ENCODE measurements at regions not wholly inside any gene's neighbourhood (a gene's known extent, or its start where the extent isn't known, plus 50 kb on each side); places are given as distances from the start of the nearest gene placed in this dataset.

DNA sequence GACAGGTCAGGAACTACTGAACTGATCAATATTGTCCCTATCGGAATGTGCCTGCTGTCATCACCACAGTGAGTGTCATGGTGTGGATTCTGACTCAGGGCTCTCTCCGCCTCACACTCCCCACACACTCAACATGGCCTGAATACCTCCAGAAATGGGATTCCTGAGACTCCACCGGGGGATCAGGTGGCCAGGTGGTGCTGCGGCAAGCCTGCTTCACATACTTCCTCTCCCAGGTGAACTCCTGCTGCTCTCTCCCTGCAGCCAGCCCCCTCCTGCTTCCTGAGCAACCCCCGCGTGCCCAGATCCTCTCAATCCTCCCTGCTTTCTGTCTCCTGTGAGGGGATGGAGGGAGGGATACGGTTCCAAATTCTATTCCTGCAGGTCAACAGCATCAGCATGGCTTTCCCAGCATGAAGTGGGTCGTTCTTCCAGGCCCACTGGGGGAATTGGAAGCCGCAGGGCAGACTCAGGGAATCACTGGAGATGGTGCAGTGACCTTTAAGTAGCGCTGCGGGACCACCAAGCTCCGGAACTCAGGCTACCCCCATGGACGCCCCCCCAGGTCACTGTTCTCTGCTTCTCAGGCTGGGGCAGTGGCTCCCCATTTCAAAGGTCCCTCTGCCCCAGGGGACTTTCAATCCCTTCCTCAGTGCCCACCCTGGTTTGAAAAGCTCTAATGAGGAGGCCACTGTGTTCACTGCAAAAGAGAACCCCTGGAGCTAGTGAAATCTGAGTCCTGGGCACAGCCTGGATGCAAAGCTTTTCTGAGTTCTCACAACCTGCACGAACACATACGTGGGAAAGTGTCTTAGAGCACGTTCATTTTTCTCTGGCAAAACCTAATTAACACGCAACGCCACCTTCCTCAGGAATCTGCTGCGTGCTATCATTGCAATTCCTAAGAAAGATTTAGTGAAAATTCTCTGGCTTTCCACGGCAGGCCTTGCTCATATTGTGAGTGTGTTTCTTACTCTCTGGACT is 168.4 kb downstream of the ZFP36L2 start:
- POLR2A ChIA-PET = no interaction called here
- Histone ChIP-seq H3K4me3 (replicated peaks in 1 of 2; ENCODE audit: low read depth in 1 of 2, low read length in 2 of 2) (no peak overlapping the region), H2AFZ (ENCODE audit: low read depth, low read length, poor library complexity, severe bottlenecking) (no peak overlapping the region), H3K9me2 (ENCODE audit: insufficient read depth) (no peaks in the 10 kb centered on the region), H4K20me1 (ENCODE audit: insufficient read depth) (no peaks in the 10 kb centered on the region), H3K79me2 (ENCODE audit: insufficient read depth, low read length) (no peaks in the 10 kb centered on the region), H3K4me2 (ENCODE audit: low read length) (no peak overlapping the region), H3K9ac (ENCODE audit: low read length) (no peak overlapping the region), H3K4me1 (ENCODE audit: control insufficient read depth in 1 of 2, insufficient read depth in 2 of 2, low read length in 2 of 2) (no peaks in the 10 kb centered on the region), H3K27me3 (ENCODE audit: insufficient read depth, low read length) (no peaks in the 10 kb centered on the region), H3K9me3 (ENCODE audit: control insufficient read depth in 1 of 2, insufficient read depth in 1 of 2, low read depth in 1 of 2, low read length in 2 of 2) (no peaks in the 10 kb centered on the region), H3K27ac (ENCODE audit: low read depth, low read length) (no peak overlapping the region), H3K36me3 (ENCODE audit: control insufficient read depth in 1 of 2, insufficient read depth in 2 of 2, low read length in 2 of 2) (no peaks in the 10 kb centered on the region)
- TF ChIP-seq FOSL1 (IDR thresholded peaks at IDR 0.05; ENCODE audit: low read depth) (no peak), ZNF274 (IDR thresholded peaks at IDR 0.05; ENCODE audit: low read depth, low read length) (no peak), EZH2 (IDR thresholded peaks at IDR 0.05) (no peak), POLR2A (IDR thresholded peaks at IDR 0.05; ENCODE audit: borderline replicate concordance, extremely low read depth, insufficient read depth, insufficient read length) (no peak), CEBPB (IDR thresholded peaks at IDR 0.05; ENCODE audit: low read depth) (no peak), ATF3 (IDR thresholded peaks at IDR 0.05) (no peak), TCF7L2 (IDR thresholded peaks at IDR 0.05; ENCODE audit: borderline replicate concordance, extremely low read depth, insufficient read depth, insufficient read length) (no peak), SP1 (IDR thresholded peaks at IDR 0.05; ENCODE audit: low read depth) (no peak), CBX3 (IDR thresholded peaks at IDR 0.05; ENCODE audit: low read depth) (no peak), POLR2AphosphoS5 (IDR thresholded peaks at IDR 0.05; ENCODE audit: low read depth, low read length) (no peak), JUND (IDR thresholded peaks at IDR 0.05) (no peak), SIN3A (IDR thresholded peaks at IDR 0.05; ENCODE audit: low read depth) (no peak), RAD21 (IDR thresholded peaks at IDR 0.05; ENCODE audit: low read depth) (no peak)
- TF ChIP-seq, protein P1, sequence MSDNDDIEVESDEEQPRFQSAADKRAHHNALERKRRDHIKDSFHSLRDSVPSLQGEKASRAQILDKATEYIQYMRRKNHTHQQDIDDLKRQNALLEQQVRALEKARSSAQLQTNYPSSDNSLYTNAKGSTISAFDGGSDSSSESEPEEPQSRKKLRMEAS (IDR thresholded peaks at IDR 0.05) = no peak
- RAD21 ChIA-PET (ENCODE audit: low non-redundant PET in 1 of 2, low total read pairs in 2 of 2, uncharacterized antibody in 2 of 2, unreplicated experiment in 2 of 2) = no interaction called here
- no TSS peak for BruUV-seq (replicated peaks)
- DNase-seq (ENCODE audit: low read depth, low spot score) = no peak
- CTCF ChIA-PET = no interaction called here
- intact Hi-C loops (cut with micrococcal nuclease) = no loop called here
- no peak for ATAC-seq
